Neuronal stem cell (in vitro differentiated cells): ENCODE measurements at regions not wholly inside any gene's neighbourhood (a gene's known extent, or its start where the extent isn't known, plus 50 kb on each side); places are given as distances from the start of the nearest gene placed in this dataset.

ENCODE experiments used
- DNase-seq: peaks from one replicate; pipeline ENCODE4 v3.0.0-alpha.2; 2013; ENCODE audit warnings: low spot score
- H2AFZ ChIP-seq: one replicate; pipeline ENCODE4 v1.6.1; 2013; ENCODE audit warnings: mild to moderate bottlenecking, low read length, inconsistent platforms
- H2AK5ac ChIP-seq: 2 replicates; pipeline ENCODE4 v1.6.1; 2013; ENCODE audit warnings: low read depth, mild to moderate bottlenecking, inconsistent platforms, low read length, moderate library complexity, mixed read lengths
- H2BK120ac ChIP-seq: 2 replicates; pipeline ENCODE4 v1.6.1; 2013; ENCODE audit warnings: low read depth, mild to moderate bottlenecking, inconsistent platforms, low read length, moderate library complexity, mixed read lengths
- H2BK12ac ChIP-seq: one replicate; pipeline ENCODE4 v1.6.1; 2013; ENCODE audit warnings: low read length, inconsistent platforms
- H2BK15ac ChIP-seq: 2 replicates; pipeline ENCODE4 v1.6.1; 2013; ENCODE audit warnings: mild to moderate bottlenecking, low read length, inconsistent platforms, mixed read lengths
- H2BK5ac ChIP-seq: one replicate; pipeline ENCODE4 v1.6.1; 2013; ENCODE audit warnings: inconsistent platforms, mild to moderate bottlenecking, low read length, moderate library complexity
- H3K14ac ChIP-seq: one replicate; pipeline ENCODE4 v1.6.1; 2013; ENCODE audit warnings: low read length, inconsistent platforms
- H3K18ac ChIP-seq: 2 replicates; pipeline ENCODE4 v1.6.1; 2013; ENCODE audit warnings: low read length, inconsistent platforms
- H3K23ac ChIP-seq: 2 replicates; pipeline ENCODE4 v1.6.1; 2013; ENCODE audit warnings: low read depth, mild to moderate bottlenecking, mixed read lengths, low read length, inconsistent platforms; ENCODE audit not compliant: poor library complexity
- H3K27ac ChIP-seq: replicated peaks from 3 replicates; pipeline ENCODE4 v1.5.1; 2013; ENCODE audit warnings: low read length, inconsistent platforms
- H3K27me3 ChIP-seq, 3 experiments: 2 replicates each; pipeline ENCODE4 v1.6.1; 2013; ENCODE audit warnings: low read length in 3 of 3, mild to moderate bottlenecking in 2 of 3, inconsistent platforms in 1 of 3, low read depth in 1 of 3, mixed read lengths in 1 of 3, moderate library complexity in 1 of 3; ENCODE audit not compliant: control insufficient read depth in 3 of 3, insufficient read depth in 3 of 3
- H3K36me3 ChIP-seq, 2 donors: replicated peaks in 1 of 2; 2 replicates each; pipeline ENCODE4 v1.6.1; 2013; ENCODE audit warnings: low read length in 2 of 2; ENCODE audit not compliant: control insufficient read depth in 2 of 2, insufficient read depth in 2 of 2
- H3K4ac ChIP-seq: 2 replicates; pipeline ENCODE4 v1.6.1; 2013; ENCODE audit warnings: inconsistent platforms, mild to moderate bottlenecking, low read length, moderate library complexity
- H3K4me1 ChIP-seq, 2 donors: 1 replicate in 1 of 2; 2 replicates in 1 of 2; pipeline ENCODE4 v1.6.1; 2013; ENCODE audit warnings: low read length in 2 of 2, low read depth in 1 of 2; ENCODE audit not compliant: control insufficient read depth in 2 of 2, insufficient read depth in 1 of 2
- H3K4me2 ChIP-seq: one replicate; pipeline ENCODE4 v1.6.1; 2013; ENCODE audit warnings: mild to moderate bottlenecking, low read length, inconsistent platforms; ENCODE audit not compliant: insufficient read depth, poor library complexity, severe bottlenecking
- H3K4me3 ChIP-seq, 2 donors: 2 replicates each; pipeline ENCODE4 v1.5.1; 2013; ENCODE audit warnings: low read length in 2 of 2, mild to moderate bottlenecking in 2 of 2, inconsistent platforms in 1 of 2, moderate library complexity in 1 of 2
- H3K79me1 ChIP-seq: one replicate; pipeline ENCODE4 v1.6.1; 2013; ENCODE audit warnings: low read depth, mild to moderate bottlenecking, inconsistent platforms, low read length, moderate library complexity
- H3K9ac ChIP-seq: one replicate; pipeline ENCODE4 v1.6.1; 2013; ENCODE audit warnings: mild to moderate bottlenecking, low read depth, low read length, inconsistent platforms; ENCODE audit not compliant: poor library complexity
- H3K9me3 ChIP-seq, 2 donors: replicated peaks in 1 of 2; 2 replicates each; pipeline versions ENCODE3 to v1.6.1; 2013; ENCODE audit warnings: low read length in 2 of 2, mild to moderate bottlenecking in 2 of 2, inconsistent platforms in 1 of 2, low read depth in 1 of 2, mixed read lengths in 1 of 2, moderate library complexity in 1 of 2; ENCODE audit not compliant: control insufficient read depth in 2 of 2, insufficient read depth in 1 of 2
- H4K8ac ChIP-seq: one replicate; pipeline ENCODE4 v1.6.1; 2013; ENCODE audit warnings: low read depth, mild to moderate bottlenecking, inconsistent platforms, low read length, moderate library complexity
- H4K91ac ChIP-seq: one replicate; pipeline ENCODE4 v1.6.1; 2013; ENCODE audit warnings: low read length, low read depth, mild to moderate bottlenecking, inconsistent platforms; ENCODE audit not compliant: poor library complexity
- WGBS, 2 donors: extraction: QIAGEN DNeasy Blood & Tissue Kit; methylation state at CpG; one replicate each; pipeline ENCODE4 v1.1.7; 2013; ENCODE audit warnings: missing lambda C conversion rate in 2 of 2, mixed read lengths in 1 of 2; ENCODE audit not compliant: insufficient read length in 2 of 2, insufficient replicate concordance in 1 of 2; ENCODE audit errors: extremely low coverage in 2 of 2; 5-methylcytosine and 5-hydroxymethylcytosine counted together

GRCh38 chr9:104448036-104448435 lies 56.0 kb upstream of the OR13F1 start:
- Histone ChIP-seq H3K9me3 (no peaks in the 10 kb centered on the region), H3K4me2 (no peak overlapping the region), H2BK120ac (no peak overlapping the region), H3K36me3 (no peaks in the 10 kb centered on the region), H2BK15ac (no peak overlapping the region), H3K14ac (no peak overlapping the region), H3K27ac (no peak overlapping the region), H3K79me1 (no peaks in the 10 kb centered on the region), H3K4ac (no peak overlapping the region), H4K91ac (no peak overlapping the region), H3K18ac (no peak overlapping the region), H2AK5ac (no peak overlapping the region), H3K23ac (no peak overlapping the region), H2AFZ (no peak overlapping the region), H3K27me3 (no peaks in the 10 kb centered on the region), H2BK5ac (no peak overlapping the region), H2BK12ac (no peak overlapping the region), H3K4me3 (no peak overlapping the region), H3K9ac (no peak overlapping the region), H4K8ac (no peak overlapping the region), H3K4me1 (no peaks in the 10 kb centered on the region)
- no peak for DNase-seq
- WGBS, 2 donors = no CpG with 5 or more reads among the region's 5 CpGs
